ENCODE measurements at regions not wholly inside any gene's neighbourhood (a gene's known extent, or its start where the extent isn't known, plus 50 kb on each side); places are given as distances from the start of the nearest gene placed in this dataset.

DNA sequence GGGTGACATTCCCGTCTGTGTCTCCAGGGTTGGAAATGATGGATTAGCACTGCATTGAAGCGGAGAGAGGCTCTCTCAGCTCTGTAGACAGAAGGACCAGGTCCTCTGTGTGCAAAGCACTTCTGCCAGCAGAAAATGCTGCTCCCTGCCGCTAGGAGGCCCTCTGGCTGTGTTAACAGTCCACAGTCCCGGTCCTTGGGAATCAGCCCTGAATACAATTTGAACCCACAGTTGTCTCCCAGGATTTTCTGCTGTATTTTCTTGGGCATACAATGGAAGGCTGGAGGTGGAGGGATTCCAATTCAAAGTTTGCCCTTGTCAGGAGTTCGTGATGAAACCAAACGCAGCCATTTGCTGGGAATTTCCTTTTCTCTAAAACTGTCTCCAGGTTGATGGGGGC, 205.2 kb downstream of the GLRX3 start:
- H3K9ac ChIP-seq (ENCODE audit: low read length) = no peak overlapping the region

DNA sequence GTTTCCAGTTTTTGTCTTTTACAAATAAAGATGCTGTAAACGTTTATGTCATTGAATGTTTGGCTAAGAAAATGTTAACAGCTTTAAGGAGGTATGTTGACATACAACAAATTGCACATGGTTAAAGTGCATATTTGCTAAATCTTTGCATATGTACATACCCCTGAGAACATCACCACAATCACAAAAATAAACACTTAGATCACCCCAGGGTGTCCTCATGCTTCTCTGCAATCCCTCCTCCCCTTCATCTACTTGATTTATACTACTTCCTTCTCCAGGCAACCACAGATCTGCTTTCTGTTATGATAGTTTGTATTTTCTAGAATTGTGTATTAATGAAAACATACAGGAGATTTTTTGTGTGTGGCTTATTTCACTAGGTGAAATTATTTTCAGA, 209.5 kb downstream of the GLRX3 start:
- H3K9me2 ChIP-seq (ENCODE audit: low read depth, low read length) = no peaks in the 10 kb centered on the region
- no peak overlapping the region for H3K4me2 ChIP-seq (ENCODE audit: low read length)
- no peak for TF ChIP-seq EZH2 (IDR thresholded peaks at IDR 0.05; ENCODE audit: borderline replicate concordance, low read length)
- TF ChIP-seq, protein P1, sequence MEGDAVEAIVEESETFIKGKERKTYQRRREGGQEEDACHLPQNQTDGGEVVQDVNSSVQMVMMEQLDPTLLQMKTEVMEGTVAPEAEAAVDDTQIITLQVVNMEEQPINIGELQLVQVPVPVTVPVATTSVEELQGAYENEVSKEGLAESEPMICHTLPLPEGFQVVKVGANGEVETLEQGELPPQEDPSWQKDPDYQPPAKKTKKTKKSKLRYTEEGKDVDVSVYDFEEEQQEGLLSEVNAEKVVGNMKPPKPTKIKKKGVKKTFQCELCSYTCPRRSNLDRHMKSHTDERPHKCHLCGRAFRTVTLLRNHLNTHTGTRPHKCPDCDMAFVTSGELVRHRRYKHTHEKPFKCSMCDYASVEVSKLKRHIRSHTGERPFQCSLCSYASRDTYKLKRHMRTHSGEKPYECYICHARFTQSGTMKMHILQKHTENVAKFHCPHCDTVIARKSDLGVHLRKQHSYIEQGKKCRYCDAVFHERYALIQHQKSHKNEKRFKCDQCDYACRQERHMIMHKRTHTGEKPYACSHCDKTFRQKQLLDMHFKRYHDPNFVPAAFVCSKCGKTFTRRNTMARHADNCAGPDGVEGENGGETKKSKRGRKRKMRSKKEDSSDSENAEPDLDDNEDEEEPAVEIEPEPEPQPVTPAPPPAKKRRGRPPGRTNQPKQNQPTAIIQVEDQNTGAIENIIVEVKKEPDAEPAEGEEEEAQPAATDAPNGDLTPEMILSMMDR (IDR thresholded peaks at IDR 0.05; ENCODE audit: low read length) = no peak
- H3F3A ChIP-seq (ENCODE audit: insufficient read depth, low read length) = no peaks in the 10 kb centered on the region
- no peaks in the 10 kb centered on the region for H3K79me2 ChIP-seq (ENCODE audit: insufficient read depth, low read length)
- H3K9ac ChIP-seq (ENCODE audit: low read length) = no peak overlapping the region
- no peak overlapping the region for H3K27ac ChIP-seq (ENCODE audit: low read depth, low read length, poor library complexity, severe bottlenecking)
- H3K4me1 ChIP-seq (ENCODE audit: insufficient read depth, low read length, severe bottlenecking) = no peaks in the 10 kb centered on the region
- no peak overlapping the region for H2AFZ ChIP-seq (ENCODE audit: low read length)
- no peaks in the 10 kb centered on the region for H4K20me1 ChIP-seq (ENCODE audit: insufficient read depth, low read length)
- H3K27me3 ChIP-seq (ENCODE audit: insufficient read depth, low read length) = no peaks in the 10 kb centered on the region
- no peak overlapping the region for H3K4me3 ChIP-seq (ENCODE audit: low read depth, low read length, poor library complexity, severe bottlenecking)
- H3K9me3 ChIP-seq (ENCODE audit: low read length) = no peaks in the 10 kb centered on the region
- H3K36me3 ChIP-seq (ENCODE audit: insufficient read depth, low read length) = no peaks in the 10 kb centered on the region

More for the DNA sequence above, 205.2 kb downstream of the GLRX3 start:
- H2AFZ ChIP-seq (ENCODE audit: low read length) = no peak overlapping the region
- no peak overlapping the region for H3K4me2 ChIP-seq (ENCODE audit: low read length)
- H4K20me1 ChIP-seq (ENCODE audit: insufficient read depth, low read length) = no peaks in the 10 kb centered on the region
- no peaks in the 10 kb centered on the region for H3K36me3 ChIP-seq (ENCODE audit: insufficient read depth, low read length)
- no peaks in the 10 kb centered on the region for H3K79me2 ChIP-seq (ENCODE audit: insufficient read depth, low read length)
- H3K4me1 ChIP-seq (ENCODE audit: insufficient read depth, low read length, severe bottlenecking) = no peaks in the 10 kb centered on the region
- H3K4me3 ChIP-seq (ENCODE audit: low read depth, low read length, poor library complexity, severe bottlenecking) = no peak overlapping the region
- H3K9me2 ChIP-seq (ENCODE audit: low read depth, low read length) = no peaks in the 10 kb centered on the region
- no peak overlapping the region for H3K27ac ChIP-seq (ENCODE audit: low read depth, low read length, poor library complexity, severe bottlenecking)
- no peaks in the 10 kb centered on the region for H3K9me3 ChIP-seq (ENCODE audit: low read length)
- no peak for TF ChIP-seq EZH2 (IDR thresholded peaks at IDR 0.05; ENCODE audit: borderline replicate concordance, low read length)
- TF ChIP-seq, protein P1 (IDR thresholded peaks at IDR 0.05; ENCODE audit: low read length) = peak; percentile 66
- H3F3A ChIP-seq (ENCODE audit: insufficient read depth, low read length) = no peaks in the 10 kb centered on the region
- H3K27me3 ChIP-seq (ENCODE audit: insufficient read depth, low read length) = no peaks in the 10 kb centered on the region

DNA sequence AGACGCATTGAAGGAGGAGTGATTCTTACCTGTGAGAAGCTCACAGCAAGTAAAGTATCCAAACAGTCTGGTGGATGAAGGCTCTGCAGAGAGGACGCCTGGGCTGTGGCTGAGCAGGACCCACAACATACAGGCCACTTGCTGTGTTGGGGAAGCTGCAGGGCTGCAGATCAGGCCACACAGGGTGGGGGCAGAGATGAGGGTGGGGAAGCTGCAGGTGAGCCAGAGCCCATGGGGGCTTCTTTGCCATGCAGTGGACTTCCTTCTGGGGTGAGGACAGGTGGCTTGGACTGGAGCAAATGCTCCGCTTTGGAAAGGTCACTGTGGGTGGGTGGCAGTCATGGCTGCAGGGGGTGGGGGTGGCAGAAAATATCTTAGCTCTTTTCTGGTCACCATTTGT, 214.8 kb downstream of the GLRX3 start:
- Histone ChIP-seq H3K9ac (ENCODE audit: low read length) (no peak overlapping the region), H3K4me3 (ENCODE audit: low read depth, low read length, poor library complexity, severe bottlenecking) (no peak overlapping the region), H3K9me2 (ENCODE audit: low read depth, low read length) (no peaks in the 10 kb centered on the region), H3K9me3 (ENCODE audit: low read length) (no peaks in the 10 kb centered on the region), H3K27ac (ENCODE audit: low read depth, low read length, poor library complexity, severe bottlenecking) (no peak overlapping the region), H3K4me2 (ENCODE audit: low read length) (no peak overlapping the region), H4K20me1 (ENCODE audit: insufficient read depth, low read length) (no peaks in the 10 kb centered on the region), H3K79me2 (ENCODE audit: insufficient read depth, low read length) (no peaks in the 10 kb centered on the region), H3K36me3 (ENCODE audit: insufficient read depth, low read length) (no peaks in the 10 kb centered on the region), H2AFZ (ENCODE audit: low read length) (no peak overlapping the region), H3K27me3 (ENCODE audit: insufficient read depth, low read length) (no peaks in the 10 kb centered on the region), H3F3A (ENCODE audit: insufficient read depth, low read length) (no peaks in the 10 kb centered on the region), H3K4me1 (ENCODE audit: insufficient read depth, low read length, severe bottlenecking) (no peaks in the 10 kb centered on the region)
- TF ChIP-seq, protein P1 (IDR thresholded peaks at IDR 0.05; ENCODE audit: low read length) = no peak
- TF ChIP-seq EZH2 (IDR thresholded peaks at IDR 0.05; ENCODE audit: borderline replicate concordance, low read length) = no peak
